GM19238 (cell line): ENCODE measurements at regions not wholly inside any gene's neighbourhood (a gene's known extent, or its start where the extent isn't known, plus 50 kb on each side); places are given as distances from the start of the nearest gene placed in this dataset.

ENCODE experiments used
- DNase-seq: peaks from one replicate; pipeline ENCODE4 v3.0.0; 2011; ENCODE audit warnings: low spot score; ENCODE audit not compliant: insufficient read length

DNA sequence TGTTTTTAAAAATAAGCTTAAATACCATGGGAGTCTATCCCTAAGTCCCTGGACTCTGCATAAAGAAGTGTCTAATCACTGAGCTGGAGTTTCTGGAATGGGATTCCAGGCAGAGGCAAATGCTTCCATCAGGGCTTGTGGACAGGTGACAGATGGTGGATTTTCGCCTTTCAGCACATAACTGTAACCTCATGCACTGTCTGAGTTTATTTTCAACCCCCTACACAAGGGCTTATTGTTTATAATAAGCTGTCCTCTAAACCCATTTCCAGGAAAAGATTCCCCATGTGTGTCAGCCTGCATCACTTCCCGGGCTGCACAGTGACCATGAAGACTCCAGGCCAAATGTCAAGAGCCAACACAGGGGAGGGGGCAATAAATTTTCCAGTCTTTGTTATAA is 264.0 kb downstream of the PIK3R1 start:
- no peak for DNase-seq

DNA sequence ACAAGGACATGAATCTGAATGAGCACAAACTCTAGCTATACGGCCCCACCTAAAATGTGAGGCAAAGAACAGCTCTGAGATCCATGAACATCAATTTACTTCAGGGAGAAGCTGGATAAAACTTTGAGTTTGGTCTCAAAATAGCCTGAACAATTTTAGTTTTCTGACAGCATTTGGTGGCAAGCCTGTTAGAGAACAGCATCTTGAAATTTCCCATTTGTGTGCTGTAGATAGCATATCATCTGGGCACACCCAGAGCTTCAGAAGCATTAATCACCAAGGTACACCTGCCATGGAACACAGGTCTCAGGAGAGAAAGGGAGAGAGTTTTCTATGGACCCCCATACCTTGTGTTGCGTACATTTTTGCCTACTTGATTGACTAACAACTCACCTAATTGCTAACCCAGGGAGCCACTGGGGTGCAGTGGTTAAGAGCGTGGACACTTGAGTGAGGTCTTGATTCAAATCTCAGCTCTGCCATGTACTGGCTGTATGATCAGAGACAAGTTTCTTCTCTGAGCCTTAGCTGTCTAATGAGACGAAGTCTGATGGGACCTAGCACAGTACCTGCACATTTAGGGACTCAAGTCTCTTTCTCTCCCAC is 264.9 kb downstream of the PIK3R1 start:
- DNase-seq = no peak

DNA sequence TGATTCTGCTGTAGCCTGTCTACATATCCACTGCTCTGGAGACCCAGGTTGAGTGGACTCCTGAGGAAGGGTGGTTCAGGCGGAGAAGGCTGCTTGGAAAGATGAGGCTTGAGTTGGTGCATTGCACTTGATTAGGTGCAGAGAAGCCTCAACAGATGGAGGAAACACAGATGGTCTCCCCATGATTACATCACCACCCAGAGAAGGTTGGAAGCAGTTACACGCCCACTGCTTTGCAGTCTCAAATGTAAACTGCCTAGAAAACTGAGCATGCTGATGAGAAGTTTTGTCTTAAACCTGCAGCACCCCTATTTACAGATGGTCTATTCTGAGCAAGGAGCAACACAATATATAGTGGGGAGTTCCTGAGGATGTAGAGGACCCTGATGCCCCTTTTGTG is 266.6 kb downstream of the PIK3R1 start:
- no peak for DNase-seq

DNA sequence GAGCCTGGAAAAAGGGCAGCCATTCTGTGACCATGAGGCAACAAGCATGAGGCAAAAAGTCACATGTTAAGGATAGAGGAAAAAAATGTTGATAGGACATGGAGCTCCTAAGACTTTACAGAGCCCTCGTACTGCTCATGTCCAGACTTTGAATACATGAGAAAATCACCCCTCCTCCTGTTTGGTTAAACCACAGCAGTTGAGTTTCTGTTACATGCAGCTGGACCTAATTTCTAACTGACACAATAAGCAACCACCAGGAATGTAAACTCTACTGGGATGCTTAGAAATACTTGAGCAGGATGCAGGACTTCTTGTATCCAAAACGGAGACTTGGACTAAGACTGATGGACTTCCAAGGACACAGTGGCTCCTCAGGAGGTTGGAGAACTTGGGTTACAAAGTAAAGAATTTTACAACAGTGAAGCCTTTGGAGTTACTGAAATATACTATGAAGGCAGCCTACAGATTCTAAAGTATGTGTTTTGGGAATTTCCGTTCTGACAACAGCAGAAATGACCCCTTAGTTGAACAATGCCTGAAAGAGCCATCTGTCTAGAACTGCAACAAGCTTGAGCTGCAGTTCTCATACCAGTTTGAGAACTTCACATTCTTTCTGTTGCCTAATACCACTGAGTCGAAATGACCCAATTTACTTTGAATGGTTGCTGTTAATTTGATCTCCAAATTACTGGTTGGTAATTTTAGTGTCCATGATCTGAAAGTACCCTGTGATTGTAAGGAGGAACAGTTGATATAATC is 268.9 kb downstream of the PIK3R1 start:
- DNase-seq = no peak

DNA sequence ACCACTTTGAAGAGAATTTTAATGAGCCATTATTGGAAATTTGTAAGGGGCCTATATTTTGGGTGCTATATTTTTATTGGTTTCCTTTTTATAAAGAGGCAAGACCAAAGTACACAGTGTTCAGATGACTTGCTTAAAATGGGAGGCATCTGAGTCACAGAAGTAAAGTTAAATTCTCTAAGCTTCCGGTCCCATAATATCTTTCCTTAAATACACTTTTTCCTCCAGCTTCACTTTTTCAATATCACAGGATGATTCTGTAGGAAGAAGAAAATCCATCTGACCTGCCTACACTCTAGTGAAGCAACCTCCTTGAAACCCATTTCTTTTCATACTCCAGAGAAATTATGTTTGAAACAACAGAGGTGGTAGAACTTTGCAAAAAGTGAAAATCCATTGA is 274.0 kb downstream of the PIK3R1 start:
- DNase-seq = no peak

DNA sequence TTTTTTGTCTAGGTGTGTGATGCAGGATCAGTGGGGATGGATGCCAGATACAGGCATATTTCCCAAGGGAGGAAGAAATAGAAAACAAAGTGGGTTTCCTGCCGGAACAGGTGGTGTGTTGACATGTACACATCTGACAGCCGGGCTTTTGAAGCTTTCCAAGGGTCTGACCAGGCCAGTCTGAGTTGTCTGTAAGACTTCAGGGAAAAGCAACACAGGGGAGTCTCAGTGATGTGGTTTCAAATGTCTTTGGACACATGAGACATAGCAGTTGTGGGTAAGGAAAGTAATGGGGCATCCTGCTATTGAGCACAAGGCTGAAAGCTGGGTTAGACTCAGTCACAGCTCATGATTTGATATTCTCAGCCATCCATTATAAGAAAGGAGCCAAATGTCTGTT is 274.9 kb downstream of the PIK3R1 start:
- DNase-seq = no peak

DNA sequence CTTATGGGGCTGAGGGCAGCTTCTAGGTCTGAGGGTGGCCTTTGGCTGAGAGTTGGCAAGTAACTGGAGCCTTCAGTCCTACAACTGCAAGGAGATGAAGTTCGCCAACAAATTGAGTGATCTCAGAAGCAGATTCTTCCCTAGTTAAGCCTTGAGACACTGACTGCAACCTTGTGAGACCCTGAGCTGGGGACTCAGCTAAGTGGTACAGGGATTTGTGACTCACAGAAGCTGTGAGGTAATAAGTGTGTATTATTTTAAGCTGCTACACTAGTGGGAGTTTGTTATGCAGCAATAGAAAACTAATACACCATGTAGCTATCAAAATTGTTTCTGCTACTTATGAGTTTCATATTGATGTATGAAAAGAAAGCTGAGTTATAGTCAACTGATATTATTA is 279.2 kb downstream of the PIK3R1 start:
- no peak for DNase-seq

DNA sequence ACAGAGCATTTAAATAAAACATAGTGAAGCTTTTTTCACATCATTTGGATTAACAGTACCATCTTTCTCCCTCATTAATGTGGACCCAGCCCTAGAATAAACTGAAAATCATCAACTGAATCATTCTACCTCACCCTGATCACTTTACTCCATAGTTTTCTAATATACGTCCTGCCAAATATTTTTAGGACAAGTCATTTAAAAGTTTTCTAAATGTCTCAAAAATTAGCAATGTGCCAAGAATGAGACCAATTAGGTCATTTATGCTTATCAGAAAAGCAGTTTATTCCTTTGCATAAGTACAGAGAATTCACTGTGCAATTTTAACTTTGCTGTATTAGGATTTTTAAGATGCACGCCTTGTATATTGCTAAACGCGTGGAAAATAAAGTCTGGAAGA is 284.4 kb downstream of the PIK3R1 start:
- DNase-seq = no peak

DNA sequence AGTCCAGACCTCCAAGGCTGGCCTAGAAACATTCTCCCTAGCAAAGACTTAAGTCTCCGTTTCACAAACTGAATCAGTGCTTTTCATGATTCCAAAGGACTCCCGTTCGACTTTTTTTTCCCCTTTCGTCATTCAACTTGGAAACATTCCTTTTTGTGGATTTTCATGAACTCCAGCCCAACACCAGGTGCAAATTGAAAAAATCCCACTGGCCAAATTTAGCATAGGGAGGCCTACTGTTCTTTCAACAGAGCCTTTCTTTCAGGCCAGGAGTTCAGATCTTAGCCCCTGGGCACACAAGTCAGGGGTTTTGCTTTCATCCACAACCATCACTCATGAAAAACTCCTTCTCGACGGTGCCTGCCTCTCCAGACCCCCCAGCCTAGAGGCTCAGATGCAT is 285.3 kb downstream of the PIK3R1 start:
- no peak for DNase-seq

DNA sequence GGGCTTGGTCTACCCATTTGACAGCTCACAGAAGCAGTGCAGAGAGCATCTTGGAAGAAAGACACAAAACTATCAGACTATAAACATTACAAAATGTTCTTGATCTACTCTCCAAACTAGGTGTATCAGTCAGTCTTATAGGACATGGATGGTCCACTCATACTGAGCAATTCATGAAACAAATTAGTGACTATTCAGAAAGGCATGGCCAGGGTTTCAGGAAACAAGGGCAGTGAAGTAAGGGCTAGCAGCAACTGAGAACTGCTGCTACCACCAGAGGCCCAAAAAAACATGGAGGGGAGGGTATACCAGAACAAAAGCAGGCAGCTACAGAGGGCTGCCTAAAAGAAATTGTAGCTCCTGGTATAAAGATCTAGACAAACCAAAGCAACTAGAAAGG is 287.0 kb downstream of the PIK3R1 start:
- DNase-seq = no peak

DNA sequence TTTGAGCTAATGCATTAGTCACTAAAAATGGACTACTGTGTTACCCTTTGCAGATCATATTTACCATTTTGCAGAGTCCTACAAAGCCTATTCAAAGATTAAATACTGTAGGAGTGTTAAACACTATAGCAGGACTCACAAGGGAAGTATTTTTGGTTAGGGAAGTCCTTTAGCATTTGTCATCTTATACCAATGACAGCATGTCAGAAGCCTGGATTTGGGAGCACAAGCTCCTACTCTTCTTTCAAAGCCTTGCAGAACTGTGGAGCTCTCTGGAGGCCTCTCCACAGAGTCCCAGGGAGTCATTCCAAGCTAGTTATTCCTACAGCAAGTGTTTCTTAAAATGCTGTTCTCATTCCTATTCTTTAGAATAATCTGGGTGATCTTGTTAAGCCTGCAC is 288.8 kb downstream of the PIK3R1 start:
- DNase-seq = no peak

DNA sequence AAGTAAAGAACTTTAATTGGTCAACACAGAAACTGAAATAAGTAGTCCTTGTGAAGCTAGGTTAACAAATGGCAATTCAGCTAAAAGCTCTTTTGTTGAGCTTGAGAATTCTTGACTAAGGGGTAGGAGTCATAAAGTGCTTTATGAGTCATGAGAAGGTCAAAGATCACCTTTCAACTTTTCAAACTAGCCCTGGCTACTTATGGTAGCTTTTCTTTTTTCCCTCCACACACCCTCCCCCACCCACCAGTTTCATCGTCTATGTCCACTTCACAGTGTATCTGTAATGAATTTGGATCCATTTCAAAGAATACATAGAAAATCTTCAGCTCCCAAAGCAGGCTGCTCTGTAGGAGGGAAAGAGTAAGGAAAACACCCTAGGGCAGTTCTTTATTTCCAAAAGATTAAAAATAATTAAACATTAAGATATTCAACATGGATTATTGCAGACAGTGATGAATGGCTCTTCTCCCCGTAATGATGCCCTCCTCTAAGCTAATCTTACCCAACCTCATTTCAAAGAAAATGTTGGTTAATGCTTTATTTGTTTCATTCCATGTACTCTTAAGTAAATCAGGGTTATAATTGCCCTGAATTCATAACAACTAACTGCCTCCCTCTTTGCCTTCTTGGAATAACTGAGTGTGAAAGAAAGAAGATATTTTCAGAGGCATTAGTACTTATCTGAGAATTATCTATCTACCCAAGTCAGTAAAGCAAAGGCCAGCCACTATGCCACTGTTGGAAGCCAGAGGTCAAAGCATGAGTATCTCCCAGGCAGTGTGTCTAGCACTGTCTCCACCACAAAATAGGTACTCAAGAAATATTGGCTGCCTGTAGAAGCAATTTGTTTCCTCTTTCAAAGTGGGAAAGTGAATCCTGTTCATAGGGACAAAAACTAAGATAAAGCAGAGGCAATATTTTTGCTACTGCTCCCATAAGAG is 290.6 kb downstream of the PIK3R1 start:
- DNase-seq = no peak

DNA sequence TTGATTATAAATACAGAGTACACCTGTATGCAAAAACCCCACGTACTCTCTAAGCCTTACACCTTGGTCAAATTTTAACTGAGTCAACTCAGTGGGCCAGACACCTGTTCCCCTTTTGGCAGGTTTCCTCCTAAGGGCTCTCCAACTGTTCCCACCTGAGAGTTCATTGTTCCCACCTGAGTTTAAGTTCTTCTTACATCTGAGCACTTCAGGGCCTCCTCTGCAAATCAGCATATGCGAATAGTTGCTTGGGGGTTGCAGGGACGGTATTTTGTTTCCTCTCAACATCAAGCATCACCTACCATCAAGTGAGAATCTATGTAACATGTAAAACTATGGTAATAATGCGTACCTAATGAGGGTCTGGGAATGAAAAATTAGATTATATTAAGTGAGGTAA is 300.0 kb downstream of the PIK3R1 start:
- no peak for DNase-seq

DNA sequence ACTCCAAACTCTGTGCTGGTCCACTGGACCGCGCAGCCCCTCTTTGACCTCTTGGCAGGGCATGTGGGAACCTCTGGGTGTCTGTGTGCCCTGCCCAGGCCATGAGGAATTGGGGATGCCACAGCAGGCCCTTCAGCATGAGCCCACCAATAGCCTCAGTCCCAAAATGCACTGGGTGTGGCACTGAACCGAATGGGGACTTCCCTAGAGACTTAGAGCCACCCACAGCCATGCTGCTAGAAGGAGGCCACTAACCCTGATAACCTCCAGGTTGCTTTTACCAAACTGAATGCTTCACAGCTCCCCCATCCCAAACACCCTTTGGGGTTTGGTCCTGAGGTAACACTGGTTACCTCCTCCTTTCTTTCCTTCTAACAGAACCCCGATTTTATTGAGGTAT is 302.7 kb downstream of the PIK3R1 start:
- DNase-seq = no peak

DNA sequence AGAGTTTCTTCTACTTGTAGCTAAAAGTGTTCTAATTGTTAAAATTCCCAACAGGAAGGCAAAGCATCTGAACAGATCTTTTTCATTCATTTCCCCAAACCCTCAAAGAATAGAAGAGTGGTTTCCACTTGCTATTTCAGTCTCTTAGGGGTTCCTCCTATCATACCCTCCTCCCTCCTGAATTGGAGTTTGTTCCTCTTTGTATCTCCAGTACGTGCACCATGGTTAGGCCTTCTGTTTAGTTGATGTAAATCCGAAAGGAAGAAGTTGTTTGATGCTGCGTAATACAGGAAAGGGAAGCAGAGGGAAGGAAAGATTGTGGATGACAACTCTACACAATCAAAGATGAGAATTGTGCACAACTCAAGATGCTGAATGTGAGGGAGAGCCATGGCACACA is 303.6 kb downstream of the PIK3R1 start:
- DNase-seq = no peak

DNA sequence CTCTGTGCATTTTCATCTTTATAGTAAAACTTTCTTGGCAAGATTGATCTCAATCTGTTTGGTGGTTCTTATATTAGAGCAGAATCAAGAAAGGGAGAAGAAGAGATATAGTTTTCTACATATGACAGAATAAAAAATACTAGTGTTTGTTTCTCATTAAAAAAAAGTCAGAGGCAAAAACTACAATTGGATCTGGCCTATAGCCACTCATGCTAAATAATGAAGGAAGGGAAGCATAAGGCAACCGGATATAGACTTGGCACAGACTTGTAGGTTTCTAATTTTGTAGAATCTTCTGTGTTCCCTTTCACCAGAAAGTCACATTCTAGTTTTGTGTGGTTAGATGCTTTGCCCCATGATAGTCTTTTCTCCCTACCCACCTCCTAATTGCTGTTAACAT is 306.2 kb downstream of the PIK3R1 start:
- no peak for DNase-seq

DNA sequence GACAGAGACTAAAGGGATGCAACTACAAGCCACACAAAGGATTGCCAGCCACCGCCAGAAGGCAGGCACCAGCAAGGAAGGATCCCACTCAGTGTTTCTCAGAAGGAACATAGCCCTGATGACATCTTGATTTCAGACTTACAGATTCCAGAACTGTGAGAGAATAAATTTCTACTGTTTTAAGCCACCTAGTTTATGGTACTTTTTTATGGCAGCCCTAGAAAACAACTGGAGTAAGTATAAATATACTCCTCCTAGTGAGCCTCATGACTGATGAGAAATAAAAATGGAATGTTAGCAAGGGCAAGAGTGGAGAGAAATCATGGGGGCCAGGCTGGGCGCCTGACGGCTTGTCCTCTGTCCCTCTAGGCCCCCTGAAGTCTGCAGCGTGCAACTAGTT is 307.3 kb downstream of the PIK3R1 start:
- DNase-seq = no peak

DNA sequence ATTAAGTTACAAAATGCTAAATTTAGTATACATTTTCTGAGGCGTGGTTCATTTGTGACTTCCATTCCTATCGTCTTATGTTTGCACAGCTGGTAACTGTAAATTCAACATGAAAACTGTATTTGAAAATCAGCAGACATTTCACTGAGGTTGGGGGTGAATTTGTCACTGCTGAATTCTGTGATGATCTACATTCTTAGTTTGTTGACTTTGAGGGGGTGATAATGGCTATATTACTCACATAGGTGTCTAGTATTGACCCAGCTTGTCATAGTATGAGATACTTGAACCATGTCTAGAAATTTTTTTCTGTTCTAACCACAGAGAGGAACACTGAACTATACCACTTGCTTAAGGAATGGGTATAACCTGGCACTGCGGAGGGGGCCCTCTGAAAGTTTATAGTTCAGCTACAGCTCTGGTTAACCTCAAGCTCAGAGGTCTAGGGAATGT is 313.3 kb downstream of the PIK3R1 start:
- DNase-seq = no peak

DNA sequence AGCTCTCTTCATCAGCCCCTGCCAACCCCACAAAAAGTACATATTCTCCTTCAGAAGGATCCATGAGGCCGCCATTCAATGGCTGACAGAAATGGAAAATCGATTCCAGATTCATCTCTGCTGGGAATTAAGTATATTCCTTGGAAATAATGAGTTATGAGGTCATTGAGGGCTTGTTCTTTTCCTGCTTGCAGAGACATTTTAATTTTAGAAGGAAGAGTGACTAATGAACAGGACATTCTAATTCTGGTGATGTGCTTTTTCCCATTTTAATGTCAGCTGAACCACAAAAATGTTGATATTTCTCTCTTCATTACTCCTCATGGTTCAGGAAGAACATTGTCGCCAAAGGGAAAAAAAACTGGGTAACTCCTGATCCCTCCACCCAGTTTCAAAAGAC is 314.0 kb downstream of the PIK3R1 start:
- no peak for DNase-seq

DNA sequence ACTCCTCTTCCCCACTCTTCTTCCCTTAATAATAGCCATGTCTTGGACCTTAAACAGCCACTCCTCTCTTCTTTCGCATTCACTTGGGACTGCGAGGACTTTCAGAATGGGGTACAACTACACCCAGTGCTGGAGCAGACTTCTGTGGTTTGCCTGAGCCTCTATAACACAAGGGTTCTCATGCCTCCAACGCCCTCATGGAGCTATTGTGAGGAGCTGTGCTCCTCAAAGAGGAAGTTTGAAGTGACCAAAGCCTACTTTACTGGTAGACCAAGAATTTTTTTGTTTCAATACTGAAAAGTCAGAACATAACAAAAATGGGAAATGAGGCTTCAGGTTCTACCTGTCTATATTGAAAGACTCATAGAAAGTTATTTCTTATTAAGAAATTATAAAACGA is 316.4 kb downstream of the PIK3R1 start:
- no peak for DNase-seq

DNA sequence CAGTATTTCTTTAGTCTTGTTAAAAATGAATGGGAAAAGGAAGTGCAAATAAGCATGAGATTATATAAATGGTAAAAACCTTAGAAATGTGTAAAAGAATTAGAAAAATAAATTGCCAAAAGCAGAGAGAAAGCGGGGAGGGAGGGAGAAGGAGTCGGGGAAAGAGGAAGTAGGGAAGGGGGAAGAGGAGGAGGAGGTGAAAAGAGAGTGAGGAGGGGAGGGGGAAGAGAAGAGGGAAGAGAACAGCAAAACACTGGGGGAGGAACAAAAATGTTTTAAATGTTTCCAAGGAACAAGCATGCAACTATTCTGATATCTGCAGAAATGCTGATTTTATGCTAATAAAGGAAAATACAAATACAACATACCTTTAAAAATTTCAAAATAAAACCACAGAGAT is 317.5 kb downstream of the PIK3R1 start:
- DNase-seq = no peak

DNA sequence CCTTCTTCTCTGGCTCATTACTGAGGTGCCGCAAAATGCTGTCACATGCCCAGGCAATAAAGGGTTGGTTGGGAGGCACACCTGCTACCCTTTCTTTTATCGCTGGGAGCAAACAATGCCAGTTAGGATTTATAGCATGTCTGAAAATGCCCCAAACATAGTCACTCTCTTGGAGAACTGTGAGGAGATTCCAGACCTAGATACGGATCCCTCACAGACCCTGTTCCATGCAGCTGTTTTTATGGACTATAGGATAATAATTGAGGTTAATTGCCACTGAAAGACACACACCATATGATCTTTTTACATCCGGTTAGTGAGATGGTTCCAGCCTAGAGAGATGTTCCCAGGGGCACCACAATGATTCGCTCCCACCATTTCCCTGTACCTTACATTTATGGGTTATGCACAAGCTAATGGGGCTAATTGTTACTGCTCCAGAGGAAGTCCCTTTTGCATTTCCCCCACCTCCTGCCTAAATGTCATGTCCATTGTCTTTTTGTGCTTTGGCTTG is 318.1 kb downstream of the PIK3R1 start:
- DNase-seq = no peak
